ENCODE measurements at regions not wholly inside any gene's neighbourhood (a gene's known extent, or its start where the extent isn't known, plus 50 kb on each side); places are given as distances from the start of the nearest gene placed in this dataset.

DNA sequence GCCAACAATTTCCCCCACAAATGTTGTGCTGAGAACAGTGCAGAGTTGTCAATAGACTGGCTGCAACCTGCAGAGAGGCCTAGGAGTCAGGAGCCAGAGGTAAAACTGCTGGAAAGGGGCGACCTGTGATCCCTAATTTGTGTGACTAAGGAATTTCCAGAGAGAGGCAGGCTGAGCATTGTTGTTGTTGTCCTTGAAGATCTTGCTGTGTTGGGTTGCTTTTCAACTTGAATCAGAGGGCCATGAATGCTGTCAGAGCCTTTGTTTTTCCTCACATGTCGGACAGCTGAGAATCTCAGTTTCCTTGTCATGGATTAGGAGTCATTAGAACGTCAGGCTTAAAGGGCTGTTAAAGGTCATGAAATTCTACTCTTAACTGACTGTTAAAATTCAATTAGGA, 134.6 kb upstream of the ASTN2 start:
- TF ChIP-seq CTCF (IDR thresholded peaks at IDR 0.05): no peak
- no peak for TF ChIP-seq POLR2AphosphoS5 (IDR thresholded peaks at IDR 0.05; ENCODE audit: insufficient read depth in 1 of 2, low read depth in 1 of 2)
